ENCODE measurements at regions not wholly inside any gene's neighbourhood (a gene's known extent, or its start where the extent isn't known, plus 50 kb on each side); places are given as distances from the start of the nearest gene placed in this dataset.

DNA sequence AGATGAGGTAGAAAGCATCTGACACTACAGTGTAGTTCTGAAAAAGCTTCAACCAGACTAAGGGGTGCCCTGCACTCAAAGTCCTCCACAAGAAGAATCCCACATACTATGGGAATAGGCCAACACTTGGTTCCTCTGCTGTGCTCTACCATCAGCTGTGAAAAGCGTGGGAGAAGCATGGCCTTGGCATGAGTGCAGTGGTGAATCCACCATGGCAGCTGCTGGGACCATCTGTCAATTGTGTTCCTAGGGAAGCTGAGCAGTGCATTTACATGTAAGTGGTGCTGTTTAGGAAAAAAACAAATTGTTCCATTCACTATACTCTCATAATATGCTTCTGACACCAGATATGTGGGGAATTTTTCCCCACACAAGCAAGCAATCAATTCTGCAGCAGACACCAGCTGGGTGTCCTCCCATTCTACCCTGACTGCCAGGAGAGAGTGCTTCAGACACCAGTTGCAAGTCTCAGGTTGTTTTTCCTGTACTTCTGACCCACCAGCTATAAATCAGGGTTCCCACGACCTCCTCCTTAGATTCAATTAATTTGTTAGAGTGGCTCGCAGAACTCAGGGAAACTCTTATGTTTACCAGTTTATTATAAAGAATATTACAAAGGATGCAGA, 230.8 kb upstream of the CHRM3 start:
- H3K9me3 ChIP-seq: no peaks in the 10 kb centered on the region
- H3K27ac ChIP-seq: no peak overlapping the region
- no peaks in the 10 kb centered on the region for H3K4me1 ChIP-seq
- no peak overlapping the region for H3K4me3 ChIP-seq
- DNase-seq (no peak), ATAC-seq (ENCODE audit: low FRiP score in 2 of 2) (no peak)
- 60 to 72% methylated on average over 3 of the region's 3 CpGs for WGBS, 2 donors
- TF ChIP-seq EP300 (IDR thresholded peaks at IDR 0.05) (no peak), POLR2AphosphoS5 (IDR thresholded peaks at IDR 0.05) (no peak), CTCF (IDR thresholded peaks at IDR 0.05) (no peak), POLR2A (IDR thresholded peaks at IDR 0.05) (no peak)
- H3K27me3 ChIP-seq: no peaks in the 10 kb centered on the region
- H3K36me3 ChIP-seq: no peaks in the 10 kb centered on the region

- no peaks in the 10 kb centered on the region for H3K36me3 ChIP-seq
- H3K4me3 ChIP-seq: no peak overlapping the region
- no peaks in the 10 kb centered on the region for H3K4me1 ChIP-seq
- TF ChIP-seq EP300 (IDR thresholded peaks at IDR 0.05) (no peak), POLR2AphosphoS5 (IDR thresholded peaks at IDR 0.05) (no peak), POLR2A (IDR thresholded peaks at IDR 0.05) (no peak), CTCF (IDR thresholded peaks at IDR 0.05) (no peak)
- H3K9me3 ChIP-seq: no peaks in the 10 kb centered on the region
- ATAC-seq (ENCODE audit: low FRiP score in 2 of 2) (no peak), DNase-seq (no peak)
- whole genome bisulfite sequencing, 2 donors: 77 to 81% methylated on average over 2 of the region's 2 CpGs
- H3K27ac ChIP-seq: no peak overlapping the region
- H3K27me3 ChIP-seq: no peaks in the 10 kb centered on the region
Measured at GRCh38 chr1:239151937-239152336, 234.4 kb upstream of the CHRM3 start.

DNA sequence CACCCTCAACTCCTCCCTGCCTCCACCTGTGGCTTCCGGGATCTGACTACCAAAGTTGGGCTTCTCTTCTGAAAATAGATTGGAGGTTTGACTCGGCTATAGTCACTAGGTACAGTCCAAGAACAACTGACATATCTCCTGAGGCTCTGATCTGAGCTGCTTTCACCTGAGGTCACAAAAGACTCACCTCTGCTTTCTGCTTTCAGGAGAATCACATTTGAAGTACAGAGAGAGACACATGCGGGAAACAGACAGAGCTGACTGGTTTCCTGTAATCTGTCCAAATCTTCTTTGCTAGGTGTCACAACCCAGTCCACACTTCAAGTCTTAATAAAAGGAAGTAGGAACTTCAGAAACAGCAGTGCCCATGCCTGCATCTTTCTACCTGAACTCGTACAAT, 245.4 kb upstream of the CHRM3 start:
- Histone ChIP-seq H3K27me3 (no peaks in the 10 kb centered on the region), H3K4me3 (no peak overlapping the region), H3K27ac (no peak overlapping the region), H3K36me3 (no peaks in the 10 kb centered on the region), H3K4me1 (no peaks in the 10 kb centered on the region), H3K9me3 (no peaks in the 10 kb centered on the region)
- TF ChIP-seq CTCF (IDR thresholded peaks at IDR 0.05) (no peak), EP300 (IDR thresholded peaks at IDR 0.05) (no peak), POLR2A (IDR thresholded peaks at IDR 0.05) (no peak), POLR2AphosphoS5 (IDR thresholded peaks at IDR 0.05) (no peak)
- WGBS, 2 donors: 80 to 91% methylated on average over 4 of the region's 4 CpGs
- DNase-seq (no peak), ATAC-seq (ENCODE audit: low FRiP score in 2 of 2) (no peak)

DNA sequence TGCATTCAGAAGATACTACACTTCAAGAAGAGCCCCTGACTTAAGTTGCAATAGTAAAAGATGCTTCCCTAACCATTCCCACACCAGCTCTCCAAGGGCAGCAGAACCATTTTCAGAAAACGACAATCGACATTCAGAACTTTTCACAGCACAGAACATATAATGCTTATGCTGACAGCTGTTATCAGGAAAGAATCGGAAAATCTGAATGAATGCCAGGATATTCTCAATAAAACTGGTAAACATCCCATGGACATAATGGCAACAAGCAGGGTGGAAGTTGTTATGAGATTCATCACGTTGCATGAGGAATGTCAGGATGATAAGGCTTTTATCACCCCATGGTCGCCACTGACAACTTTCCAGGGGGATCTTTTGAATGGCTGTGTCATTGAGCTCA, 246.6 kb upstream of the CHRM3 start:
- ATAC-seq (ENCODE audit: low FRiP score in 2 of 2) (no peak), DNase-seq (no peak)
- WGBS, 2 donors: 50 to 65% methylated on average over 5 of the region's 5 CpGs
- Histone ChIP-seq H3K27me3 (no peaks in the 10 kb centered on the region), H3K4me3 (no peak overlapping the region), H3K27ac (no peak overlapping the region), H3K9me3 (no peaks in the 10 kb centered on the region), H3K4me1 (no peaks in the 10 kb centered on the region), H3K36me3 (no peaks in the 10 kb centered on the region)
- TF ChIP-seq POLR2AphosphoS5 (IDR thresholded peaks at IDR 0.05) (no peak), EP300 (IDR thresholded peaks at IDR 0.05) (no peak), POLR2A (IDR thresholded peaks at IDR 0.05) (no peak), CTCF (IDR thresholded peaks at IDR 0.05) (no peak)

- H3K4me1 ChIP-seq: no peaks in the 10 kb centered on the region
- TF ChIP-seq POLR2A (IDR thresholded peaks at IDR 0.05) (no peak), EP300 (IDR thresholded peaks at IDR 0.05) (no peak), CTCF (IDR thresholded peaks at IDR 0.05) (no peak), POLR2AphosphoS5 (IDR thresholded peaks at IDR 0.05) (no peak)
- no peak for ATAC-seq (ENCODE audit: low FRiP score in 2 of 2)
- H3K36me3 ChIP-seq: no peaks in the 10 kb centered on the region
- H3K9me3 ChIP-seq: no peaks in the 10 kb centered on the region
- no peaks in the 10 kb centered on the region for H3K27me3 ChIP-seq
- DNase-seq: no peak
- WGBS, 2 donors: 70 to 72% methylated on average over 3 of the region's 3 CpGs
- no peak overlapping the region for H3K4me3 ChIP-seq
- H3K27ac ChIP-seq: no peak overlapping the region
Measured at GRCh38 chr1:239128541-239128940, 257.8 kb upstream of the CHRM3 start.

Measured in upper lobe of left lung (tissue), 6 donors.